Fibroblast of lung (primary cell): ENCODE measurements at regions not wholly inside any gene's neighbourhood (a gene's known extent, or its start where the extent isn't known, plus 50 kb on each side); places are given as distances from the start of the nearest gene placed in this dataset.
"Not testable (repeated sequence)": the region's sequence is repeated elsewhere in the genome, so short reads cannot be mapped to it uniquely, and the experiment has no call there.

Source experiments
- DNase-seq, 2 donors: peaks; one replicate each; pipeline versions ENCODE4 v3.0.0 to v3.0.0-alpha.2; 2010; ENCODE audit warnings: low read depth in 2 of 2
- H2AFZ ChIP-seq: 2 replicates; pipeline ENCODE4 v1.5.1; 2012; ENCODE audit warnings: low read length, control low read depth, inconsistent platforms
- H3K27ac ChIP-seq: 2 replicates; pipeline ENCODE4 v1.5.1; 2011; ENCODE audit warnings: low read length, control low read depth; ENCODE audit not compliant: insufficient read depth
- H3K27me3 ChIP-seq: 2 replicates; pipeline ENCODE4 v1.5.1; 2011; ENCODE audit warnings: mild to moderate bottlenecking, low read length; ENCODE audit not compliant: control insufficient read depth, insufficient read depth
- H3K36me3 ChIP-seq: 2 replicates; pipeline ENCODE4 v1.5.1; 2011; ENCODE audit warnings: low read length; ENCODE audit not compliant: control insufficient read depth, insufficient read depth
- H3K4me1 ChIP-seq: 2 replicates; pipeline ENCODE4 v1.5.1; 2011; ENCODE audit warnings: low read length; ENCODE audit not compliant: control insufficient read depth, insufficient read depth; ENCODE audit errors: extremely low read depth
- H3K4me2 ChIP-seq: 2 replicates; pipeline ENCODE4 v1.5.1; 2011; ENCODE audit warnings: low read length, control low read depth; ENCODE audit not compliant: insufficient read depth; ENCODE audit errors: extremely low read depth
- H3K4me3 ChIP-seq, 4 experiments: fragments of 200-600 bp in 1 of 4; sonication (generic) in 1 of 4; replicated peaks in 1 of 4; 2 replicates each; pipeline ENCODE4 v1.5.1; 2011 to 2016; ENCODE audit warnings: low read length in 4 of 4, low read depth in 3 of 4, mild to moderate bottlenecking in 3 of 4, control low read depth in 2 of 4, inconsistent platforms in 1 of 4, mixed read lengths in 1 of 4; ENCODE audit not compliant: insufficient read depth in 1 of 4; ENCODE audit errors: control extremely low read depth in 1 of 4
- H3K79me2 ChIP-seq: 2 replicates; pipeline ENCODE4 v1.5.1; 2012; ENCODE audit warnings: mild to moderate bottlenecking, low read length, inconsistent platforms; ENCODE audit not compliant: control insufficient read depth, insufficient read depth
- H3K9ac ChIP-seq: 2 replicates; pipeline ENCODE4 v1.5.1; 2011; ENCODE audit warnings: mild to moderate bottlenecking, low read length, control low read depth; ENCODE audit not compliant: insufficient read depth
- H3K9me3 ChIP-seq: 2 replicates; pipeline ENCODE4 v1.5.1; 2012; ENCODE audit warnings: low read depth, low read length; ENCODE audit not compliant: control insufficient read depth, insufficient read depth
- H4K20me1 ChIP-seq: 2 replicates; pipeline ENCODE4 v1.5.1; 2011; ENCODE audit warnings: low read length; ENCODE audit not compliant: control insufficient read depth, insufficient read depth; ENCODE audit errors: extremely low read depth
- CTCF ChIP-seq, 2 donors: IDR thresholded peaks in 1 of 2; conservative IDR thresholded peaks in 1 of 2; 1 replicate in 1 of 2; 2 replicates in 1 of 2; pipeline ENCODE4 v1.5.1; 2011 to 2012; ENCODE audit warnings: low read length in 2 of 2, control low read depth in 1 of 2, inconsistent platforms in 1 of 2, low read depth in 1 of 2, mild to moderate bottlenecking in 1 of 2
- EZH2 ChIP-seq: IDR thresholded peaks from 2 replicates; pipeline ENCODE4 v1.5.1; 2012; ENCODE audit warnings: low read length, control low read depth, mild to moderate bottlenecking; ENCODE audit errors: missing control alignments

GRCh38 chr7:131941291-131941690, 384.9 kb upstream of the PODXL start:
- no peaks in the 10 kb centered on the region for H3K27me3 ChIP-seq
- H3K4me2 ChIP-seq = no peak overlapping the region
- no peak for TF ChIP-seq EZH2
- no peak for TF ChIP-seq CTCF (conservative IDR thresholded peaks at IDR 0.05 in 1 of 2, IDR thresholded peaks at IDR 0.05 in 1 of 2; ENCODE audit: low read depth in 1 of 2, low read length in 2 of 2)
- H3K9ac ChIP-seq = no peak overlapping the region
- DNase-seq = no peak
- H3K36me3 ChIP-seq = no peaks in the 10 kb centered on the region
- H4K20me1 ChIP-seq = no peaks in the 10 kb centered on the region
- no peak overlapping the region for H3K4me3 ChIP-seq
- H2AFZ ChIP-seq = no peak overlapping the region
- no peaks in the 10 kb centered on the region for H3K9me3 ChIP-seq
- H3K4me1 ChIP-seq = no peaks in the 10 kb centered on the region
- H3K79me2 ChIP-seq = no peaks in the 10 kb centered on the region
- H3K27ac ChIP-seq = no peak overlapping the region

- Histone ChIP-seq H3K79me2 (no peaks in the 10 kb centered on the region), H4K20me1 (no peaks in the 10 kb centered on the region), H3K27me3 (no peaks in the 10 kb centered on the region), H3K4me2 (no peak overlapping the region), H2AFZ (no peak overlapping the region), H3K4me3 (no peak overlapping the region), H3K9ac (no peak overlapping the region), H3K27ac (no peak overlapping the region), H3K36me3 (no peaks in the 10 kb centered on the region), H3K4me1 (no peaks in the 10 kb centered on the region), H3K9me3 (no peaks in the 10 kb centered on the region)
- TF ChIP-seq CTCF (conservative IDR thresholded peaks at IDR 0.05 in 1 of 2, IDR thresholded peaks at IDR 0.05 in 1 of 2; ENCODE audit: low read depth in 1 of 2, low read length in 2 of 2) = no peak
- TF ChIP-seq EZH2 = no peak
- DNase-seq = no peak
These were observed 384.3 kb upstream of the PODXL start for GRCh38 chr7:131940621-131941165.

GRCh38 chr7:131938788-131939187, 382.4 kb upstream of the PODXL start:
- H3K27me3 ChIP-seq, H3K4me3 ChIP-seq, H2AFZ ChIP-seq, H3K4me1 ChIP-seq, H3K27ac ChIP-seq, H3K36me3 ChIP-seq, DNase-seq, H4K20me1 ChIP-seq, H3K9ac ChIP-seq, H3K79me2 ChIP-seq, H3K9me3 ChIP-seq, H3K4me2 ChIP-seq: not testable (repeated sequence)
